ENCODE measurements at regions not wholly inside any gene's neighbourhood (a gene's known extent, or its start where the extent isn't known, plus 50 kb on each side); places are given as distances from the start of the nearest gene placed in this dataset.

DNA sequence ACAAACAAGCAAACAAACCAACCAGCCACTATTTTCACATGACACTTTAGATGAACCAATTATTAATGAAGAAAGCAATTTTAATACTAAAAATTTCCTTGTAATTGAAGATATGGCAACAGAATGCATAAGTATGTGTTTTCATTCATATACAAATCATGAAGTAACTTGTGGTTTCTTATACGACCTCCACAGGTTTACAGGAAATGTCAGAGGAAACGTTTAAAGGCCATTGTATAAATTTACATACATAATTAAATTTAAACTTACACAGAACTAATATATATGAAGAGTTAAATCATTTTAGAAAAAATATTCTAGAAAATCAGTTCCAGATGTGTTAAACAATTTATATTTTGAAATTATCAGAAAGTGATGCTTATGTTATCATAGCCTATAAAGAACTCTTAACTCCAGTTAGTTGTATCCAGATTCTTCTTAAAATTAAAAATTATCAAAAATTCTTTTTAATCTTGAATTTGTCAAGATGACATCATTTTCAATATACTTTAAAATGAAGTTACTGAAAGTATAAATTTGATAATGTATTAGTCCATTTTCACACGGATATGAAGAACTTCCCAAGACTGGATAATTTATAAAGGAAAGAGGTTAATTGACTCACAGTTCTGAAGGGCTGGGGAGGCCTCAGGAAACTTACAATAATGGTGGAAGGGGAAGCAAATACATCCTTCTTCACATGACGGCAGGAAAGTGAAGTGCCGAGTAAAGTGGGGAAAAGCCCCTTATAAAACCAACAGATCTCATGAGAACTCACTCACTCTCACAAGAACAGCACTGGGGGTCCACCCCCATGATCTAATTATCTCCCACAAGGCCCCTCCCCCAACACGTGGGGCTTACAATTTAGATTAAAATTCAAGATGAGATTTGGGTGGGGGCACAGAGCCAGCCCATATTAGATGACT, 192.0 kb downstream of the PIK3R1 start:
- no peak for DNase-seq (ENCODE audit: low read depth)

DNA sequence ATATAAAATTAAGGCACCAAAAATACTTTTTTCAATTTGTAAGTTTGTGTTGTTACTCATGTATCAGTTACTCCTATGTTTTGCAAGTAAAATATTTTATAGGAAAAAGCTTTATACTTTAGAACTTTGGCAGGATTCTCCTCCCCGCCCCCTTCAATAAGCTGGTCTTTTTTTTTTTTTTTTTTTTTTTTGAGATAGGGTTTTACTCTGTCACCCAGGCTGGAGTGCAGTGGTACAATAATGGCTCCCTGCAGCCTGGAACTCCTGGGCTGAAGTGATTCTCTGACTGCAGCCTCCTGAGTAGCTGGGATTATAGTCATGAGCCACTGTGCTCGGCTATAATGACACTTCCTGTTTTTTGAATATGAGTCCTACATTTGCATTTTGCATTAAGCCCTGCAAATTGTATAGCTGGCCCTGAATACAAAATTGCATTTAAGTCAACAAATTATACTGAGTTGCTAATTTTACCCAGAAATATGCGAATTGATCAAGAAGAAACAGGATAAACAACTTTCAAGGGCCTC, 192.9 kb downstream of the PIK3R1 start:
- no peak for DNase-seq (ENCODE audit: low read depth)

DNA sequence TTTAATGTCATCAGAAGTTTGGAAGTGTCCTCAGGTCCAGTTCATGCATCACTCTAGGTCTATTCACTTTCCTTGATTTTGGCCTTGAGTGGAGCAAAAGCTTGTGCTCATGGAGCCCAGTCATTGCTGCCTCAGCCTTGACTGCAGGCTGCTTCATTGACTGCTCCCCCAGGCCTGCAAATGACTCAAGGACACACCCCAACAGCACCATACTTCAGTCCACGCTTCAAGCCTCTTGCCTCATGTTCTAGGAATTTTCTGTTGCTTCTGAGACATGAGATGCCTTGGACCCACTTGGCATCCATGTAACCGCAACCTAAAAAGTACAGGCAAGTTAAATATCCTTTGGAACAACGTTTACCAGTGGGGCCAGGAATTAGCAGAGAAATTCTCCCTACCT, 193.7 kb downstream of the PIK3R1 start:
- no peak for DNase-seq (ENCODE audit: low read depth)

DNA sequence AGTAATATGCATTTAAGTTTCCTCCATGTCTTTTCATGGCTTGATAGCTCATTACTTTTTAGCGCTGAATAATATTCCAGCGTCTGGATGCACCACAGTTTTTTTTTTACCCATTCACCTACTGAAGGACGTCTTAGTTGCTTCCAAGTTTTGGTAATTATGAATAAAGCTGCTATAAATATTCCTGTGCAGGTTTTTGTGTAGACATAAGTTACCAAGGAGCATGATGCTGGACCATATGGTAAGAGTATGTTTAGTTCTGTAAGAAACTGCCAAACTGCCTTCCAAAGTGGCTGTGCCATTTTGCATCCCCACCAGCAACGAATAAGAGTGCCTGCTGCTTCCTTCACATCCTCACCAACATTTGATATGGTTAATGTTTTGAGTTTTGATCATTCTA, 195.6 kb downstream of the PIK3R1 start:
- DNase-seq (ENCODE audit: low read depth), result no peak

DNA sequence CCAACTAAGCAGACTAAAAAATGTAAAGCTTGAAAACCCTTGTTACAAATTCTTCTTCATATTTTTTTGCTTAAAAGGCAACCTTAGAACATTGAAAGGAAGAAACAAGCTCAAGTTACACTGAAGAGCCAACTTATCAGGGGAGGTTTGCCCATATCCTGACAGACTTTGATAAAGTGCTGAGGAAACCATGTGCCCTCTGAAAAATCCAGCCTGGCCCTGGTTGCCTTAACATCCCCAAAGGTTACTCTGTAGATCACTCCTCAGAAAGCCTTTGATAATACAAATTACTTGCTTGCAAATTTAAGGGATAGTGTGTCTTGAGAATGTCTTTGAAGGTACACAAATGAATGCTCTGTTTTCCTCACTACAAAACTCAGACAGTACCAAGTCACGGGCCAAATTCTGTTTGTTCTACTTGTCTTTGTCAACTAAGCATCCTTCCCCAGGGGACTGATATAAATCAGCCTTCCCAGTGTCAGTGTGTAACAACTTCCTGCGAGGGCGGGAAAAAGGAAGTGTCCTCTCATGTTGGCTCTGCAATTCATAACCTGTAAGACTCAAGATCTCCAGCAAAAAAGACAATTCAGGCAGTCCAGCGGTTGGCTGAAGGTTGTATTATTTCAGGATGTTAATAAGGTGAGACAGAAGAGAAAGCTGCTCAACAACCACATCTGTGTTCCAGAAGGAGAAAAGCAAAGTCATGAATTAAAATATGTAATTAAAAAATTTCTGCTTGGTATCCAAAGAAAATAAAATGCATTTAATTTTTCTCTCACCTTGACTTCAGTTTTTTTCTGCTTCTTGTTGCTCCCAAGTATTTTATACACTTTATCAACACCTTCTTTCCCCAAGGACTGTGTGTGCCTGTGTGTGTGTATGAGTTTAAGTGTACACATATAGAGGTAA, 199.9 kb downstream of the PIK3R1 start:
- DNase-seq (ENCODE audit: low read depth), result no peak

DNA sequence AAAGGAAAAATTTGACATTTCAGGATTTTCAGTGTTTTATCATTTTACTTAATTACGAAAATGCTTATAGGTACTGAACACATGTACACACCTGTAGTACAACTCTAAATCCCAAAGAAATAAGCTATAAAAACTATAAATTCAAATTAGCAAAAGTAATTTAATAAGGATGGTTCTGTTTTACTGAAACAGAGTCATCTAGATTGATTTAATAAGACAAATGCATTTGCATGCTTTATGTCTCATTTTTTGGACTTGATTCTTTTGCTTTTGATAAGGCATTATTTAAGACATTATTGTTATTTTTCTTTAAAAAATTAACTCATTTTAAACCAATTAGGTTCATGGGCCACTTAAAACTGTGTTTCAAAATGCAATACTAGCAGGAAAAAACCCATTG, 201.2 kb downstream of the PIK3R1 start:
- DNase-seq (ENCODE audit: low read depth), result no peak

DNA sequence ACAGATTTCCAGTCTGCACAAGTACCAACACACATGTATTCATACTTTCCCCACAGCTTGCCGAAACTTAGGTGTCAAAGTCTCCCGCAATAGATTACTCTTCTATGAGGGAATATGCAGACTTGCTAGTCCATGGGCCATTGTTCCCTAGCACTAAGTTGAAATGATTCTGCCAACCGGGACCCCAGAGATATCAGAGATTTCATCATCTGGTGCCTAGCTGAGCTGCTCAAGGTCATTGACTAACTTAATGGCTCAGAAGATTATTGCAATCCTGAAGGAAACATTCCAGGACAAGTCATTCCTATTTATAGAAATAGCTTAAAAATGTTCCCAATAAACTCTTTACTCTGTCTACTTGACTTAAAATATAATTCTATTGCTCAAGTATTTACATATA, 202.6 kb downstream of the PIK3R1 start:
- no peak for DNase-seq (ENCODE audit: low read depth)

DNA sequence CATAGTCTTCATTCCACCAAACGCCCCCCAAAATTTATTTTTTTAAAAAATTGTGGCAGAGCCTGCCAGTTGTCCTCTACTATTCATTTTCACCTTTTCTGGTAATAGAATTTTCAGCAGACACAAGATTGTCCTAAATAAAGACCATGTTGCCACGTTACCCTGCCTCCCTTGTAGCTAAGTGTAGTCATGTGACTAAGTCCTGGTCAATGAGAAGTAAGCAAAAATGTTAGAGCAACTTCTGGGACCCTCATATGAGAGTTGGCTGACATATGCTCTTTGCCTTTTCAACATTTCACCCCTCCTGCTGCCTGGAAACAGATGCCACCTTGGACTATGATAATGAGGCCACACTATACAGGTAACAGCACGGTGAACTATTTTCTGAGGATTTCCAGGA, 203.1 kb downstream of the PIK3R1 start:
- no peak for DNase-seq (ENCODE audit: low read depth)

DNA sequence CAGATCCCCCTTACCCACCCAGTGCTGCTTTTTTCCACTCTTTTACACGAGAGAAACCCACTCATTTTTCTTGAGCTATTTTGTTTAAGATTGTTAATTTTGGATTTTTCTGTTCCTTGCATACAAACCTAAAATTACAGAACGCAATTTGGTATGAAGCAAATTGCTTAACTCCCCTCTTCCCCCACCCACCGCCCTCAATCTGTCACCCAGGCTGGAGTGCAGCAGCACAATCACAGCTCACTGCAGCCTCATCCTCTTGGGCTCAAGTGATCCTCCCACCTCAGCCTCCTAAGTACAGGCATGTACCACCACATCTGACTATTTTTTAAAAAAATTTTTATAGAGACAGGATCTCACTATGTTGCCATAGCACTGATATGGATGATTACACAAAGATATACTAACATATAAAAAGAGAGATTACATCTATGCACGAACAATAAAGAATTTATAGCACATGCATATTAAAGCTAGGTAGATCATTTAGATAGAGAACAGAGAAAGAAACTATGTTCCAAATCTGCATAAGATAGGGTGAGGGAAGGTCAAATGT, 203.6 kb downstream of the PIK3R1 start:
- no peak for DNase-seq (ENCODE audit: low read depth)

DNA sequence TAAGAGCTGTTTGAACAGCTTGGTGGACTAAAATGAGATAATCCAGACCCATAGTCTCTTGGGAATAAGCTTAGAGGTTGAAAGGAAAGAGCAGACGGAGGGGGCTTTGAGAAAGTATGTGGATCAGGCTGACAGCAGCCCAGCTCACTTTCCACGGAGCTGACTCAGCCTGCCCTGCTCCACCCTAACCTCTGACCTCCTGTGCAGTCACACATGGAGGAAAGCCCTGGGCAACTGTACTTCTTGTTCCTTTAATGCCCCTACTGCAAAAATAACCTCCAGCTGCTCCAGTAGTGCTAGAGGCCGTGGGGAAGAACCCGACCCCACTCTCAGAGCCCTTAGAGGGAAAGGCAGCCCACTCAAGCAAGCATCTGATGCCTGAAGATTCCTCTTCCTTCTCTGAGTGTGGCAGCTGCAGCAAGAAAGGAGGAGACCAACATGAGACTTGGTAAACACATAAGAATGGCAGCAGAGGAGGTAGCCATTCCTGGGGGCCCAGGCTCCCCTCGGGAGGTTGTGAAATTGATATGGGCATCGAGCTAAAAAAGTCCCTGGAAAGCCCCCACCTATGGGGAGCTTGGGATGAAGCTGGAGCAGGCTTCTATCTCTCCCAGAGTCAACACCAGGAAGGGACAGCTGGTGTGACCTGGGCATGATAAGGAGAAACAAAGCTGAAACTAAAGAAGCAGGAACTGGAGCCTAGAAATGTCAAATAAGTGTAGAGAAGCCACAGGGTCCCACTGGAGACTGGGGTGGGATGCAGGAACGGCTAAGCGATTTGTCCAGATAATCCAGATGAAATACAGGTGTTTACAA, 204.3 kb downstream of the PIK3R1 start:
- no peak for DNase-seq (ENCODE audit: low read depth)

DNA sequence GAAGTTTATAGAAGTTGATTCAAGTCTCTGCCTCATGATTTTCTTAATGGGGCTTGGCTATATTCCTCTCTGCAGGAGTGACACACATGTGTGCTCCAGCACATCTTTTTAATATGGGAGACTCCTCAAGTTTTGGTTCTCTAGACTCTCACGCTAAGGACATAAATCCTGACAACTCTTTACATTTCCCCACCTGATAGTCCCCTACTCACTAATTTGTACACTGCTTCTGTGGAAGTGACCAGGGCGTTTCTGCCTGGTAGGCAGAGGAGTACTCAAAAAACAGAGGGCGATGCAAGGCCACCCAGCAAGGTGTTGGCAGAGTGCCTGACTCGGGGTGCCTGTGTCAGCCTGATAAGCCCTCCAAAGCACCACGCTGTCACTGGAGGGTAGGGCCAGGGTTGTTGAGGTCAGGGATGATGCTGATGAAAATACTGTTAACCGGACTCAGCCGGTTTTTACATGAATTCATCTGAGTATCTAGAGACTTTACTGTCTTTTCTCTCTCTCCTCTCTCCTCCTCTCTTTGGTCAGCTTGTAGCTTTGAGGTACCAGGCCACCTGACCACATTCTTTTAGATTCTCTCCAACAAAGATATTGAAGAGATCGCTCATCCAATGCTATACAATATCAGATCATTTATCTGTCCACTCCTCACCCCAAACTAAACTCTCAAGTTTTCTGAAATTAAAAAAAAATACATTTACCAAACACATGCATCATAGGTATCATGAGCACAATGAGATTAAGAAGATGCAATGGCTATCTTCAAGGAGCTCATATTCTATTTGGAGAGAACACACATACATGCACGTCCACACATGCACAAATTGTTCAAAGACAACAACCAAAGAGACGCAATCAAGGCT, 205.2 kb downstream of the PIK3R1 start:
- DNase-seq (ENCODE audit: low read depth), result no peak

DNA sequence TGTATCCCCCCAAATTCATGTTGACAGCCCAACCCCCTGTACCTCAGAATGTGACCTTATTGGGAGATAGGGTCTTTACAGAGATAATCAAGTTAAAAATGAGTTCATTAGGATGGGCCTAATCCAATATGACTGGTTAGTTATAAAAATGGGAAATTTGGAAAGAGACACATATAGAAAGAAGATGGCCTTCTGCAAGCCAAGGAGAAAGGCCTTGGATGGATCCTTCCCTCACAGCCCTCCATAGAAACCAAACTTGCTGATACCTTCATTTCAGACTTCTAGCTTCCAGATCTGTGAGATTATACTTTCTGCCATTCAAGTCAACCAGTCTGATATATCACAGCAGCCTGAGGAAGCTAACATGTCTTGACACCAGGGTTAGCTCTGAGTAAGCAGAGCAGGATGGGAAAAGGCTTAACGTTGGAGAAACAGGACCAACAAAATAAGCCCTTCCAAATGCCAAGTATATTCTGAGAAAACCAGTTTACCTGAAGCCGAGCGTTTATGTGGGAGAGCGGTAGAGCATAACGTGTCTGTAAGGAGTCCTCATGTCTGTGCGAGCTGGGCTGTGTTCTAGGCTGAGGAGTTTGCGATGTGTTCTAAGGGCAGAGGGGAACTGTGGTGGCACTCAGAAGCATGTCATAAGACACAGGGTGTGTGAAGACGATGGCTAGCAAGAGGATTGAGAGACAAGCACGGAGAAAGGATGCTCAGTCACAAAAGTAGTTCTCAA, 206.1 kb downstream of the PIK3R1 start:
- DNase-seq (ENCODE audit: low read depth), result no peak

DNA sequence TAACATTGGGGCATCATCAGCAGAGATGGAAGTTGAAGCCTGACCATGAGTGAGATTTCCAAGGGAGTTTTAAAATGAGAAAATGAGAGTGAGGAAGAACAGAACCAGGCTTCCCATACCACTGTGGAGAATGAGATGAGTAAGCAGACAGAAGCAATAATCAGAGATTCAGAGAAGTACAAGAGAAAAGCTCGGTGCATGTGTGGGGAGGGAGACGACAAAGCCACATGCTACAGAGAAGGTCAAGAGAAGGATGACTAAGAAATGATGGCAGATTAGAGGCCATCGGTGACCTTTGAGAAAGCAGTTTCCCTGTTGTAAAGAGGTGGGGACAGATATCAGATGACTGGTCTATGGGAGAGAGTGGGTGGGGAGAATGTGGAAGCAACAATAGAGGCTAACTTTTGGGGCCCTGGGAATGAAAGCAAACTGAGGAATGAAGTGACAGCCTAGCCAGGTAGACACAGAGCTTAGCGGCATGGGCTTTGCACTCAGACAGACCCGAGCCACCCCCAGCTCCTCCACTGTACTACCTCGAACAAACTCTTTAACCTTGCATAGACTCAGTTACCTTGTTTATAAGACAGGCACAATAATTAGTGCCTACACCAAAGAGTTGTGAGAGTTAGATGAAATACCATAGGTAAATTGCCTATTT, 207.7 kb downstream of the PIK3R1 start:
- DNase-seq (ENCODE audit: low read depth), result no peak

DNA sequence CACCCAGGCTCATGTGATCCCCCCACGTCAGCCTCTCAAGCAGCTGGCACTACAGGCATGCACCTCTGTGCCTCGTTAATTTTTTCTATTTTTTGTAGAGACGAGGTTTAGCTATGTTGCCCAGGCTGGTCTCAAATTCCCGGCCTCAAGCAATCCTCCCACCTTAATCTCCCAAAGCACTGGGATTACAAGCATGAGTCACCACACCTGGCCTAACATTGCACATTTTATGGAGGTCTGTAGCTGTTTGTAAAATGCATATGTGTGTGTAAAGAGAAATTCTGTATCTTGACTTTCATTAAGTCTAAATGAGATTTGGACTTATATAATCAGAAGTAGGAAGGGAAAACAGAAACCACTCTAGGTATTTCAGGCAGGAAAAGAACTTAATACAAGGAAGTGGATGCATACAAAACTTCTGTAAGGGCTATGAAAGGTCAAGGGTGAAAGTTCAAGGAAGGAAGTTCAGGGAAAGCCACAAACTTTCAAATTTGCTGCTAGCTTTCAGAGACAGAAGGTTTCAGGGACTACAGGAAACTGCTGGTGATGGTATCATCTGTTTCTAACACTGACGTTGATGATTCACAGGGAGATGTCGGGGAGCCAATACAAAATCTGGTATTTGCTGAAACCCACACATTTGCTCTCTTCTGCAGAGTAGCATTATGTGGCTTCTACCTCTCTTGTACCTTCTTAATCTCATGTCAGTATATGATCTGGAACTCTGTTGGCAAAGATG, 209.4 kb downstream of the PIK3R1 start:
- no peak for DNase-seq (ENCODE audit: low read depth)

DNA sequence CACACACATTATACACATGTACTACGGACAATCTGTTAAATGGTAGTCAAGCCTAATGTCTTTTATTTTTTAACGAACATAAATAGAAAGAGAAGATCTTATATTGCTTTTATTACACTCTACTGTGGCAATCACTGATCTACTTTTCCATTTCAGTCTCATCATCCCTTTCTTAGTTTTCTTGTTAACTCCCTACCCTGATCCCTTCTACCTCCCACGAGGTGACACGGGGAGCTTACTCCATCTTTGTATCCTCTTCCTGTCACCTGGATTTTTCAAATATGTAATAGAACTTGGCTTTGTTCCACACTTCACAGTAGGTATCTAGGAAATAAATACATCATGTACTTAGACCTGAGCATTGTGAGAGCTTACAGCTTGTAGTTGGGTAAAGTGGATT, 211.0 kb downstream of the PIK3R1 start:
- DNase-seq (ENCODE audit: low read depth), result no peak

DNA sequence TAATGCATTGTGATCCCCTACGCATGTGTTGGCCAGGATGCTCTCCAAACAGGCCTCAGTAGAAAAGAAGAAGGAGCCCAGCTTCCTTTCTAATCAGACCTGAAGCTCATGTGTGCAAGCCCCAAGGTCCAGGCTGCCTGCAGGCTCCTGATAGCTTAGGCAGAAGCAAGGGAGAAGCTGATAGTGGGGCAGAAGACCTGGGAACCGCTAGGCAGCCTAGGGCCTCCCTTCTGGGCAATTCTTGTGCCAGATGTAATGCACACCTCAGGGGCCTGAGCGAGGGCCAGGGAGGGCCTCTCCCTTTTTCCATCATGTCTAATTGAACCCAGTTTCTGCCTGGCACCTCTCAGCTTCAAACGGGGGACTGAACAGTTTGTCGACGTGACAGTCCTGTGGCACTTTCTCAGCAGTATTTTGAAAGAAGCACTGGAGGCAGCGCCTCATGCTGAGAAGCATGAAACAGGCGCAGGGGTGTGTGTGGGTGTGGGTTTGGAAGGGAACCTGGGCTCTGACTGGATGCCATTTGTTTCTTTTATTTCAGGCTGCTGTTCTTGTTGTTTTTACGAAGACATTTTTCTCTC, 212.8 kb downstream of the PIK3R1 start:
- DNase-seq (ENCODE audit: low read depth), result no peak

DNA sequence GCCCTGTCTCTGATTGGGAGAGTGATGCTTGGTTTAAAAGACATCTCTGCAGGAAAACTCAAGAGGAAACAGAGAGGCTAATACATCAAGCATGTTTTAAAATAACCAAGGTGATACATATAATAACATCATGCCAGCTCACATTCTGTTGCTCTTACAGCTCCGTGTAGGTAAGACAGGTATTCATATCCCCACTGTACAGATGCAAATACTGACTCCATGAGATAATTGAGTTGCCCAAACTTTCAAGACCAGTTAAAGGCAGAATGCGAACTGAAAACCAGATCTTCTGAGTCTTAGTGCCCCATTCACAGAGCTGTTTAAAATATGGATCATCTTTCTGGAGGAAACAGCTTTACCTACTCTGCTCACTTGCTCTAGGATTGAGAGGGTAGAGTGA, 214.0 kb downstream of the PIK3R1 start:
- DNase-seq (ENCODE audit: low read depth), result no peak

DNA sequence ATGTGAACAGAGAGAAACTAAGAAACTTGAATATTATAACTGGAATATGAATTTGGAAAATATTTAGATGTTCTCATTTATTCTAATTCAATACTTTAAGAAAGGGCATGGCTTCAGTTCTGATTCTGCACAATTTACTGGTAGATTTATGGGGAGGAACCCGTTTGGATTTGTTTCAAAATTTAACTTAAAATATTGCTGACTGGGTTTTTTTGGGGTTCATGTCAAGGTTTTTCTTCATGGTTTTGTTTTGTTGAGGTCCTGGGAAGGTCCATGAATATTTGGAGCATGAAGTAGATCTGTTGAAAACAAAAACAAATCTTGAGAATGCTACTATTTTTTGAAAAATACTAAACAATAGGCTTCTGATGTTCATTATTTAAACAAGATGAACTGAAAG, 214.7 kb downstream of the PIK3R1 start:
- DNase-seq (ENCODE audit: low read depth), result no peak

Data from stimulated activated CD8-positive, alpha-beta memory T cell treated with anti-CD3 and anti-CD28 coated beads, Interleukin-4, amount 100 ng/mL, for 24 hours (primary cell).